GM23248 (cell line): ENCODE measurements at regions not wholly inside any gene's neighbourhood (a gene's known extent, or its start where the extent isn't known, plus 50 kb on each side); places are given as distances from the start of the nearest gene placed in this dataset.

Experiments used
- EZH2 ChIP-seq: fragments of 200-600 bp; sonication (generic); IDR thresholded peaks from 2 replicates; pipeline ENCODE4 v1.6.1; 2018; ENCODE audit warnings: antibody characterized with exemption, mild to moderate bottlenecking; ENCODE audit not compliant: insufficient read depth, poor library complexity, severe bottlenecking
- EZH2phosphoT487 ChIP-seq: fragments of 200-600 bp; sonication (generic); IDR thresholded peaks from 2 replicates; pipeline ENCODE4 v1.6.1; 2018; ENCODE audit warnings: antibody characterized with exemption, moderate library complexity, mild to moderate bottlenecking, low read depth; ENCODE audit not compliant: insufficient read depth

DNA sequence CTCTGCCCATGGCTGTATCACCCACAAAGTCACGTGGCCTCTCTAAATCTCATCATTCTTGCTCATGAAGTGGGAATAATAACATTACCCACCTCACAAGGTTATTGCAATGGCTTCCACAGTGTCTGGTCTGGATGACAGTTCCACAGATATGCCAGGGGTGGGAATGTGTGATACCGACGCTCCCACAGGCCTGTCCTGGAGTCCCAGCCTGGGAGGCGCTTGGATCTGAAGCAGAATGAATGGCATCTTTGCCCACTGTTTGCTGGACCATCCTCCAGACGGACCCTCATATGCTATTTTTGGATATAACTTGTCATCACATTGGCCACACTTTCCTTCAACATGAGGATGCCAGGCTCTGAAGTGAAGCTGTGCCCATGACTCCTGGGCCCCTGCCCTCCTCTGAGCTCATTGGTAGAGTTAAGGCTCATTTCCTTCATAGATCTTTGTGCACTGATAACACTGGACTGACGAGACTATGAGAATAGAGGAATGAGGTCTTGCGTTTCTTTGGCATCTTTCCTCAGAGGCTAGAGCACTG lies 279.8 kb upstream of the ZNF32 start:
- TF ChIP-seq EZH2phosphoT487 (no peak), EZH2 (no peak)
